SU-DHL-6 (cell line): ENCODE measurements at regions not wholly inside any gene's neighbourhood (a gene's known extent, or its start where the extent isn't known, plus 50 kb on each side); places are given as distances from the start of the nearest gene placed in this dataset.

Source experiments
- H2AFZ ChIP-seq: fragments of 200-600 bp; sonication (generic); 2 replicates; pipeline ENCODE4 v1.6.1; 2014; ENCODE audit warnings: low read depth, mild to moderate bottlenecking, moderate library complexity, mixed read lengths, antibody characterized with exemption, low read length; ENCODE audit not compliant: severe bottlenecking
- H3F3A ChIP-seq: fragments of 200-600 bp; shearing (Covaris generic); 2 replicates; pipeline ENCODE4 v1.6.0; 2016; ENCODE audit warnings: antibody characterized with exemption, mild to moderate bottlenecking; ENCODE audit not compliant: insufficient read depth
- H3K27ac ChIP-seq: fragments of 200-600 bp; sonication (generic); 2 replicates; pipeline ENCODE4 v1.5.1; 2016; ENCODE audit warnings: low read depth, mild to moderate bottlenecking, low read length, moderate library complexity, mixed read lengths
- H3K27me3 ChIP-seq: fragments of 200-600 bp; sonication (generic), shearing (Covaris generic); 2 replicates; pipeline ENCODE4 v1.6.0; 2014; ENCODE audit warnings: mild to moderate bottlenecking, low read length
- H3K36me3 ChIP-seq: fragments of 200-600 bp; sonication (generic); 2 replicates; pipeline ENCODE4 v1.6.1; 2014; ENCODE audit warnings: mild to moderate bottlenecking, low read length, mixed read lengths
- H3K4me2 ChIP-seq: fragments of 300-600, 200-600 bp; shearing (Covaris generic), sonication (generic); 2 replicates; pipeline ENCODE4 v1.6.0; 2014; ENCODE audit warnings: low read length, low read depth, mild to moderate bottlenecking; ENCODE audit not compliant: poor library complexity, severe bottlenecking
- H3K4me3 ChIP-seq: fragments of 200-600 bp; sonication (generic); 2 replicates; pipeline ENCODE4 v1.5.1; 2014; ENCODE audit warnings: antibody characterized with exemption, low read length, mild to moderate bottlenecking, mixed read lengths; ENCODE audit not compliant: insufficient read depth, poor library complexity, severe bottlenecking
- H3K79me2 ChIP-seq: fragments of 200-600 bp; sonication (generic); 2 replicates; pipeline ENCODE4 v1.6.1; 2014; ENCODE audit warnings: mild to moderate bottlenecking, low read length, moderate library complexity; ENCODE audit not compliant: insufficient read depth
- H3K9ac ChIP-seq: fragments of 200-600 bp; sonication (generic); 2 replicates; pipeline ENCODE4 v1.7.0; 2014; ENCODE audit warnings: mild to moderate bottlenecking, low read length
- H3K9me2 ChIP-seq: fragments of 200-600 bp; sonication (generic); replicated peaks from 2 replicates; pipeline ENCODE4 v1.6.1; 2014; ENCODE audit warnings: low read length; ENCODE audit not compliant: insufficient read depth
- H3K9me3 ChIP-seq: fragments of 200-600 bp; sonication (generic); 2 replicates; pipeline ENCODE4 v1.6.1; 2014; ENCODE audit warnings: low read length, mixed read lengths; ENCODE audit not compliant: insufficient read depth
- H4K20me1 ChIP-seq: fragments of 200-600 bp; sonication (generic); 2 replicates; pipeline ENCODE4 v1.6.1; 2014; ENCODE audit warnings: low read depth, mild to moderate bottlenecking, antibody characterized with exemption, low read length, moderate library complexity, mixed read lengths
- EZH2phosphoT487 ChIP-seq: fragments of 200-600 bp; sonication (generic), shearing (Covaris generic); conservative IDR thresholded peaks from 2 replicates; pipeline ENCODE4 v1.6.1; 2018; ENCODE audit warnings: mild to moderate bottlenecking, antibody characterized with exemption, low read length, moderate library complexity, mixed read lengths
- TF ChIP-seq, protein P1 (sequence below): fragments of 200-600 bp; sonication (generic); IDR thresholded peaks from one replicate; pipeline ENCODE4 v1.5.1; 2017; ENCODE audit warnings: antibody characterized with exemption, mild to moderate bottlenecking, low read length, moderate library complexity; ENCODE audit not compliant: insufficient read depth, poor library complexity, severe bottlenecking

DNA sequence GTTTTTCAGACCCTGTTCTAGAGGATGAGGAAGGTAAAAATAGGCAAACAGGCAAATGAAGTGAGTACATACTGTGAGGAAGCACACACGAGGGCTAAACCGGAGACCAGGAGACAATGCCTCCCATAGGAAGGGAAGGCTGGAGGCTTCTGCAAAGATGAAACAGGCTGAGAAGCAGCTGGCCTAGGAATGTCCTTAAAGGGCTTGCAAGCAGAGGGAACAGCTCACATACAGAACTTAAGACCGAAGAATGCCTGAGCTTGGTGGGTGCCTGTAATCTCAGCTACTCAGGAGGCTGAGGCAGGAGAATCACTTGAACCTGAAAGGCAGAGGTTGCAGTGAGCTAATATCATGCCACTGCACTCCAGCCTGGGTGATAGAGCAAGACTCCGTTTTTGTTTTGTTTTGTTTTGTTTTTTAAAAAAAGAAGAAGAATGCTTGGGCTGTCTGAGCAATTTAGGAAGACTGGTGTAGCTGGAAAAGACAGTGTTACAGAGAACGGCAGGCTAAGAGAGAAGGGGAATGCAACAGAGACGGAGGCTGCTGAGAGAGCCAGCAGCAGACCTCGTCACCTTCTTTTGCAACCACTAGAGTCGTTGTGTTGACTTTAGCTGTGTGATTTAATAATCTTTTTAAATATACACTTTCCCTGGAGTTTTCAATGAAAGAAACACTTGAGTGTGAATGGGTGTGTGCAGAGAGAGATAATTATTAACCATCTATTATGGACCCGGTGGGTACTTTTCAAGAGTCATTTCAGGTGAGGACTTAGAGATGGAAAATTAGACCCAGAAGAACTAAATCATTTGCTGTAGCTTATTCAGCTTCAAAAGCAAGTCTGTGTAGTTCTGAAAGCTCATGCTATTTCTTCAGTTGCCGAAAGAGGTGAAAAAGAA is 232.8 kb downstream of the GALR1 start:
- no peaks in the 10 kb centered on the region for H4K20me1 ChIP-seq
- H3K36me3 ChIP-seq: no peaks in the 10 kb centered on the region
- H3K9me2 ChIP-seq: no peaks in the 10 kb centered on the region
- H3K27ac ChIP-seq: no peak overlapping the region
- no peaks in the 10 kb centered on the region for H3F3A ChIP-seq
- H3K9me3 ChIP-seq: no peaks in the 10 kb centered on the region
- TF ChIP-seq EZH2phosphoT487: no peak
- H3K79me2 ChIP-seq: no peaks in the 10 kb centered on the region
- no peaks in the 10 kb centered on the region for H3K27me3 ChIP-seq
- H3K4me3 ChIP-seq: no peak overlapping the region
- no peak overlapping the region for H3K9ac ChIP-seq
- no peak overlapping the region for H2AFZ ChIP-seq
- H3K4me2 ChIP-seq: no peak overlapping the region

DNA sequence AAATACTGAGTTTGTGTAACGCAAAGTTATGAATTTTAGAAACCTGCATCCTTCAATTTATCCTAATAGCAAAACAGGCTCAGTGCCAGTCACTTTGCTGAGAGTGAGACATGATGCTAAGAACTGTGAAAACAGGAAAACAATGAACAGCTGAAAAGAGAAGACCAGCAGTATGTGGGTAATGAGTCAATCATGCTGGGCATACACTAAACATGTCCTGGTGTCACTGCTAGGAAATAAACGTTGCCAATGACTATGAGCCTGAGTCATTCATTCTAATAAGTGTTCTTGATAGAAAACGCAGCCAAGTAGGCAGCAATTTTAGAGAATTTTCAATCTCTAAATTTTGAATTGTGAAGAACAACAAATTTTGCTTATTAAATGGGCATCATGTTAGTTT is 237.3 kb downstream of the GALR1 start:
- H2AFZ ChIP-seq: no peak overlapping the region
- no peaks in the 10 kb centered on the region for H3K36me3 ChIP-seq
- no peak overlapping the region for H3K4me3 ChIP-seq
- no peaks in the 10 kb centered on the region for H3K79me2 ChIP-seq
- no peak overlapping the region for H3K27ac ChIP-seq
- H3K27me3 ChIP-seq: no peaks in the 10 kb centered on the region
- no peaks in the 10 kb centered on the region for H3F3A ChIP-seq
- H3K4me2 ChIP-seq: no peak overlapping the region
- H3K9me3 ChIP-seq: no peaks in the 10 kb centered on the region
- no peaks in the 10 kb centered on the region for H3K9me2 ChIP-seq
- TF ChIP-seq, protein P1, sequence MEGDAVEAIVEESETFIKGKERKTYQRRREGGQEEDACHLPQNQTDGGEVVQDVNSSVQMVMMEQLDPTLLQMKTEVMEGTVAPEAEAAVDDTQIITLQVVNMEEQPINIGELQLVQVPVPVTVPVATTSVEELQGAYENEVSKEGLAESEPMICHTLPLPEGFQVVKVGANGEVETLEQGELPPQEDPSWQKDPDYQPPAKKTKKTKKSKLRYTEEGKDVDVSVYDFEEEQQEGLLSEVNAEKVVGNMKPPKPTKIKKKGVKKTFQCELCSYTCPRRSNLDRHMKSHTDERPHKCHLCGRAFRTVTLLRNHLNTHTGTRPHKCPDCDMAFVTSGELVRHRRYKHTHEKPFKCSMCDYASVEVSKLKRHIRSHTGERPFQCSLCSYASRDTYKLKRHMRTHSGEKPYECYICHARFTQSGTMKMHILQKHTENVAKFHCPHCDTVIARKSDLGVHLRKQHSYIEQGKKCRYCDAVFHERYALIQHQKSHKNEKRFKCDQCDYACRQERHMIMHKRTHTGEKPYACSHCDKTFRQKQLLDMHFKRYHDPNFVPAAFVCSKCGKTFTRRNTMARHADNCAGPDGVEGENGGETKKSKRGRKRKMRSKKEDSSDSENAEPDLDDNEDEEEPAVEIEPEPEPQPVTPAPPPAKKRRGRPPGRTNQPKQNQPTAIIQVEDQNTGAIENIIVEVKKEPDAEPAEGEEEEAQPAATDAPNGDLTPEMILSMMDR: no peak
- no peak for TF ChIP-seq EZH2phosphoT487
- H3K9ac ChIP-seq: no peak overlapping the region
- no peaks in the 10 kb centered on the region for H4K20me1 ChIP-seq

DNA sequence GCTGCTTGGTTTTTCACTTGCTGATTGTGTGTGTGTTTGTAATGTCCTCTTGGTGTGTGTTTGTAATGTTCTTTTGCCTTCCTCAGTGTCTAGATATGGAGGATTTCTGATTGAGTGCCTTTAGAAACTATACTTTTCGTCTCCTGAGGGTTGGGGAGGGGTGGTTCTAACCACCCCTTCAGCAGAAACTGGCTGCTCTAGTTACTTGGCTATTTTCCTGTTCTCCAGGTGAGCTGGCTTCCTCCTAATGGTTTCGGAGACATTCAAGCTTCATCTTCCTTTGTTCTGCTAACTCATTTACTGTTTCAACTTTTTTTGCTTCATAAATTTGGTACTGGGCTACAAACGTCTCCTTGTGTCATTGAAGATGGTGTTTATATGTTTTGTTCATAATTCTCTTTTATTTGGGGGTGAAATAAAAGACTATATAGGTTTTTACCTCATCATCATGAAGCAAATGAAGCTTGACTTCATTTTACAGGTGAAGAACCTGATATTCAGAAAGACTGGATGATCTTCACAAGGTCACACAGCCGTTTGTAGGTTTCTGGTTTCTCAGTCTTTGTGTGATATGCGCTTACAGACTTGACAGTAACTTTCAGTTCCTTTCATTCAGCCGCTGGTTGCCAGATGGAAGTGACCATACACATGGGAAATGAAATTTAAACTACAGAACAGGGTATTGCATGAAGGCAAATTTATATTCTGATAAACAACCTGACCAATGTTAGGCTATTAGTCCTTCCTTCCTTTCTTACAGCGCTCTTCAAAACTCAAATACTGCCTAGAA is 238.5 kb downstream of the GALR1 start:
- TF ChIP-seq EZH2phosphoT487: no peak
- TF ChIP-seq, protein P1: no peak
- no peaks in the 10 kb centered on the region for H3K27me3 ChIP-seq
- no peaks in the 10 kb centered on the region for H3K9me3 ChIP-seq
- no peaks in the 10 kb centered on the region for H4K20me1 ChIP-seq
- H2AFZ ChIP-seq: no peak overlapping the region
- H3K27ac ChIP-seq: no peak overlapping the region
- H3K9me2 ChIP-seq: no peaks in the 10 kb centered on the region
- H3K4me2 ChIP-seq: no peak overlapping the region
- no peaks in the 10 kb centered on the region for H3K36me3 ChIP-seq
- no peak overlapping the region for H3K9ac ChIP-seq
- H3F3A ChIP-seq: no peaks in the 10 kb centered on the region
- no peak overlapping the region for H3K4me3 ChIP-seq
- H3K79me2 ChIP-seq: no peaks in the 10 kb centered on the region

DNA sequence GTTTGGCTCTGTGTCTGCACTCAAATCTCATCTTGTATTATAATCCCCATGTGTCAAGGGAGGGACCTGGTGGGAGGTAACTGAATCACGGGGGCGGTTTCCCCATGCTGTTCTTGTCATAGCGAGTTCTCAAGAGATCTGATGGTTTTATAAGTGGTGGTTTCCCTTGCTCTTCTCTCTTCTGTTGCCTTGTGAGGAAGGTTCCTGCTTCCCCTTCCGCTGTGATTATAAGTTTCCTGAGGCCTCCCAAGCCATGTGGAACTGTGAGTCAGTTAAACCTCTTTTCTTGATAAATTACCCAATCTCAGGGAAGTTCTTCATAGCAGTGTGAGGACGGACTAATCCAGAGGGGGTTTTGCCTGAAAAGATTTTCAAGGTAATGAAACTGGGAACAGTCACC is 245.4 kb downstream of the GALR1 start:
- Histone ChIP-seq H3F3A (no peaks in the 10 kb centered on the region), H3K79me2 (no peaks in the 10 kb centered on the region), H3K27me3 (no peaks in the 10 kb centered on the region), H3K9me2 (no peaks in the 10 kb centered on the region), H3K27ac (no peak overlapping the region), H3K36me3 (no peaks in the 10 kb centered on the region), H3K4me3 (no peak overlapping the region), H2AFZ (no peak overlapping the region), H3K9ac (no peak overlapping the region), H3K4me2 (no peak overlapping the region), H4K20me1 (no peaks in the 10 kb centered on the region), H3K9me3 (no peaks in the 10 kb centered on the region)
- TF ChIP-seq EZH2phosphoT487: no peak
- TF ChIP-seq, protein P1: no peak
